ENCODE measurements at regions not wholly inside any gene's neighbourhood (a gene's known extent, or its start where the extent isn't known, plus 50 kb on each side); places are given as distances from the start of the nearest gene placed in this dataset.

- Histone ChIP-seq H3K27ac (ENCODE audit: low read depth, low read length) (peak overlapping the region; percentile 37), H3K4me3 (ENCODE audit: low read depth in 1 of 5, low read length in 5 of 5) (no peak overlapping the region), H3K36me3 (ENCODE audit: control insufficient read depth in 5 of 5, insufficient read depth in 5 of 5, low read length in 5 of 5) (no peaks in the 10 kb centered on the region), H3K9ac (ENCODE audit: low read length in 5 of 5) (no peak overlapping the region), H3K27me3 (ENCODE audit: control insufficient read depth in 5 of 5, insufficient read depth in 4 of 5, low read length in 5 of 5) (no peaks in the 10 kb centered on the region), H3K9me3 (ENCODE audit: control insufficient read depth in 5 of 5, low read length in 5 of 5) (peaks cover 0 to 4% (median under 1%) of the 10 kb centered on the region in 5 donors), H3K4me1 (ENCODE audit: control insufficient read depth in 5 of 5, insufficient read depth in 5 of 5, low read length in 5 of 5) (peaks cover 14 to 95% (median 61%) of the 10 kb centered on the region in 5 donors)
Observed at GRCh38 chr16:85195271-85195647, 83.0 kb upstream of the CIBAR2 start.

- H3K9me3 ChIP-seq (ENCODE audit: control insufficient read depth in 5 of 5, low read length in 5 of 5) = no peaks in the 10 kb centered on the region
- H3K36me3 ChIP-seq (ENCODE audit: control insufficient read depth in 5 of 5, insufficient read depth in 5 of 5, low read length in 5 of 5) = no peaks in the 10 kb centered on the region
- H3K27me3 ChIP-seq (ENCODE audit: control insufficient read depth in 5 of 5, insufficient read depth in 4 of 5, low read length in 5 of 5) = no peaks in the 10 kb centered on the region
- H3K27ac ChIP-seq (ENCODE audit: low read depth, low read length) = peak overlapping the region; percentile 37
- peak overlapping the region in 1 of 5 donors; percentile 44 for H3K9ac ChIP-seq (ENCODE audit: low read length in 5 of 5)
- H3K4me1 ChIP-seq (ENCODE audit: control insufficient read depth in 5 of 5, insufficient read depth in 5 of 5, low read length in 5 of 5) = peaks cover 14 to 95% (median 64%) of the 10 kb centered on the region in 5 donors
- no peak overlapping the region for H3K4me3 ChIP-seq (ENCODE audit: low read depth in 1 of 5, low read length in 5 of 5)
Observed at GRCh38 chr16:85195900-85196772, 83.9 kb upstream of the CIBAR2 start.

DNA sequence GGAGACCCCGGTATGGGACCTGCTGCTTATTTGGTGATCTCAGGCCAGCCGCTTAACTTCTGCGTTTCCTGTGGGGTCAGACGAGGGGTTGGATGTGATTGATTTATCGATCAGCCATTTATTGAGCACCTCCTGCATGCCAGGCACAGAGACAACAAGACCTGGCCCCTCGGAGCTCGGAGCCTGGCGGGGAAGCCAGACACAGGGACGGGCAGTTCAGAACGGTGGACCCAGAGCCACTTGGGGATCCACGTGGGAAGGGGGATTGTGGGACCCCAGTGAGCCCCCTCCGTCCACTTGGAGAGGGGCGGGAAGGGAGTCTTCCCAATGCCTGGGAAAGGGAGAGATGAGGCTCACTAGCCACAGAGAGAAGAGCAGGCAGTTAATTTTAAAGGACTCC is 84.7 kb upstream of the CIBAR2 start:
- H3K27ac ChIP-seq (ENCODE audit: low read depth, low read length) = peak overlapping the region; percentile 37
- no peaks in the 10 kb centered on the region for H3K9me3 ChIP-seq (ENCODE audit: control insufficient read depth in 5 of 5, low read length in 5 of 5)
- no peak overlapping the region for H3K4me3 ChIP-seq (ENCODE audit: low read depth in 1 of 5, low read length in 5 of 5)
- H3K4me1 ChIP-seq (ENCODE audit: control insufficient read depth in 5 of 5, insufficient read depth in 5 of 5, low read length in 5 of 5) = peaks cover 14 to 97% (median 71%) of the 10 kb centered on the region in 5 donors
- H3K9ac ChIP-seq (ENCODE audit: low read length in 5 of 5) = peak overlapping the region in 1 of 5 donors; percentile 44
- no peaks in the 10 kb centered on the region for H3K36me3 ChIP-seq (ENCODE audit: control insufficient read depth in 5 of 5, insufficient read depth in 5 of 5, low read length in 5 of 5)
- no peaks in the 10 kb centered on the region for H3K27me3 ChIP-seq (ENCODE audit: control insufficient read depth in 5 of 5, insufficient read depth in 4 of 5, low read length in 5 of 5)

- no peaks in the 10 kb centered on the region for H3K27me3 ChIP-seq (ENCODE audit: control insufficient read depth in 5 of 5, insufficient read depth in 4 of 5, low read length in 5 of 5)
- peaks cover 10 to 97% (median 71%) of the 10 kb centered on the region in 5 donors for H3K4me1 ChIP-seq (ENCODE audit: control insufficient read depth in 5 of 5, insufficient read depth in 5 of 5, low read length in 5 of 5)
- H3K4me3 ChIP-seq (ENCODE audit: low read depth in 1 of 5, low read length in 5 of 5) = no peak overlapping the region
Observed at GRCh38 chr16:85197611-85198566, 85.6 kb upstream of the CIBAR2 start.

DNA sequence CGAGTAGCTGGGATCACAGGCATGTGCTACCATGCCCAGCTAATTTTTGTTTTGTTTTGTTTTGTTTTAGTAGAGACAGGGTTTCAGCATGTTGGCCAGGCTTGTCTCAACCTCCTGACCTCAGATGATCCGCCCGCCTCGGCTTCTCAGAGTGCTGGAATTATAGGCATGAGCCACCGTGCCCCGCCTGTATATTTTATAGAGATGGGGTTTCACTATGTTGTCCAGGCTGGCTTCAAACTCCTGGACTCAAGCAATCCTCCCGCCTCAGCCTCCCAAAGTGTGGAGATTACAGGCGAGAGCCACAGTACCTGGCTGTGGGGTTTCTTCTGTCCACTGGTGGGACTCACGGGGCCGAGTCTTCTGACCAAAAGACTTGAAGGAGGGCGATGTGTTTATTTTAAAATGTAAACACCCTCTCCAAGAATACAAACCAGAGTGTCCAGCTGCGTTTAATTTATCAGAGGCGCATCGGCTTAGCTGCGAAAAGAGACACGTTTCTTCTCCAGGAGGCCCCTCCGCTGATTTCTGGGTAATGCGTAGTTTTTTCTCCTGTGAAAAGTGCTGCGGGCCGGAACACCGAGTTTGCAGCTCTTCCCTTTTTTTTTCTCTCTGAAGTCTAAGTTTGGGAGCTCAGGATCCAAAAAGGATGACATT is 86.9 kb upstream of the CIBAR2 start:
- H3K36me3 ChIP-seq (ENCODE audit: control insufficient read depth in 5 of 5, insufficient read depth in 5 of 5, low read length in 5 of 5) = no peaks in the 10 kb centered on the region
- H3K27me3 ChIP-seq (ENCODE audit: control insufficient read depth in 5 of 5, insufficient read depth in 4 of 5, low read length in 5 of 5) = no peaks in the 10 kb centered on the region
- H3K9ac ChIP-seq (ENCODE audit: low read length in 5 of 5) = no peak overlapping the region
- H3K27ac ChIP-seq (ENCODE audit: low read depth, low read length) = peak overlapping the region; percentile 37
- no peaks in the 10 kb centered on the region for H3K9me3 ChIP-seq (ENCODE audit: control insufficient read depth in 5 of 5, low read length in 5 of 5)
- H3K4me1 ChIP-seq (ENCODE audit: control insufficient read depth in 5 of 5, insufficient read depth in 5 of 5, low read length in 5 of 5) = peaks cover 12 to 100% (median 80%) of the 10 kb centered on the region in 5 donors
- H3K4me3 ChIP-seq (ENCODE audit: low read depth in 1 of 5, low read length in 5 of 5) = no peak overlapping the region

More at GRCh38 chr16:85197611-85198566, 85.6 kb upstream of the CIBAR2 start:
- Histone ChIP-seq H3K9me3 (ENCODE audit: control insufficient read depth in 5 of 5, low read length in 5 of 5) (no peaks in the 10 kb centered on the region), H3K27ac (ENCODE audit: low read depth, low read length) (peak overlapping the region; percentile 37), H3K9ac (ENCODE audit: low read length in 5 of 5) (no peak overlapping the region), H3K36me3 (ENCODE audit: control insufficient read depth in 5 of 5, insufficient read depth in 5 of 5, low read length in 5 of 5) (no peaks in the 10 kb centered on the region)

GRCh38 chr16:85199880-85200279 is 87.6 kb upstream of the CIBAR2 start:
- H3K36me3 ChIP-seq (ENCODE audit: control insufficient read depth in 5 of 5, insufficient read depth in 5 of 5, low read length in 5 of 5) = no peaks in the 10 kb centered on the region
- H3K27me3 ChIP-seq (ENCODE audit: control insufficient read depth in 5 of 5, insufficient read depth in 4 of 5, low read length in 5 of 5) = no peaks in the 10 kb centered on the region
- H3K4me3 ChIP-seq (ENCODE audit: low read depth in 1 of 5, low read length in 5 of 5) = no peak overlapping the region
- no peak overlapping the region for H3K27ac ChIP-seq (ENCODE audit: low read depth, low read length)
- peaks cover 12 to 100% (median 85%) of the 10 kb centered on the region in 5 donors for H3K4me1 ChIP-seq (ENCODE audit: control insufficient read depth in 5 of 5, insufficient read depth in 5 of 5, low read length in 5 of 5)
- no peaks in the 10 kb centered on the region for H3K9me3 ChIP-seq (ENCODE audit: control insufficient read depth in 5 of 5, low read length in 5 of 5)
- H3K9ac ChIP-seq (ENCODE audit: low read length in 5 of 5) = peak overlapping the region in 1 of 5 donors; percentile 45

GRCh38 chr16:85200471-85201278 is 88.4 kb upstream of the CIBAR2 start:
- no peaks in the 10 kb centered on the region for H3K27me3 ChIP-seq (ENCODE audit: control insufficient read depth in 5 of 5, insufficient read depth in 4 of 5, low read length in 5 of 5)
- peaks cover 12 to 98% (median 81%) of the 10 kb centered on the region in 5 donors for H3K4me1 ChIP-seq (ENCODE audit: control insufficient read depth in 5 of 5, insufficient read depth in 5 of 5, low read length in 5 of 5)
- H3K9ac ChIP-seq (ENCODE audit: low read length in 5 of 5) = peak overlapping the region in 3 of 5 donors; percentile 0 to 45 (median 17)
- H3K36me3 ChIP-seq (ENCODE audit: control insufficient read depth in 5 of 5, insufficient read depth in 5 of 5, low read length in 5 of 5) = no peaks in the 10 kb centered on the region
- H3K9me3 ChIP-seq (ENCODE audit: control insufficient read depth in 5 of 5, low read length in 5 of 5) = no peaks in the 10 kb centered on the region
- H3K27ac ChIP-seq (ENCODE audit: low read depth, low read length) = peak overlapping the region; percentile 79
- no peak overlapping the region for H3K4me3 ChIP-seq (ENCODE audit: low read depth in 1 of 5, low read length in 5 of 5)

DNA sequence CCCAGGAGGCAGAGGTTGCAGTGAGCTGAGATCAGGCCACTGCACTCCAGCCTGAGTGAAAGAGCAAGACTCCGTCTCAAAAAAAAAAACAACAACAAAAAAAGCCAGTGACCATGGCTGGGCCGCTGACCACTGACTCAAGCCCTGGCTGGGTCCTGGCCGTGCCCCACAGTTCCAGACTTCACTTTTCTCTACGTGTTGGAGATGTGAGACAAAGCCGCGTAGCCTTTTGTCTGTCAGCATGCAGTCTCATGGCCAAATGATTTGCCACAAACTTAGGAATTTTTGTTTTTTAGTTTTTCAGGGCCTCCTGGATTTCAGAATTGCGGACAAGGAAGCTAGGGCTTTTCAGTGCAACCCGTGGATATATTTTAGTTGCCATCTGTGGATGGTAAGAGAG is 89.3 kb upstream of the CIBAR2 start:
- peak overlapping the region; percentile 79 for H3K27ac ChIP-seq (ENCODE audit: low read depth, low read length)
- peak overlapping the region in 2 of 5 donors; percentile 66 to 74 for H3K9ac ChIP-seq (ENCODE audit: low read length in 5 of 5)
- H3K4me1 ChIP-seq (ENCODE audit: control insufficient read depth in 5 of 5, insufficient read depth in 5 of 5, low read length in 5 of 5) = peaks cover 8 to 97% (median 81%) of the 10 kb centered on the region in 5 donors
- no peaks in the 10 kb centered on the region for H3K9me3 ChIP-seq (ENCODE audit: control insufficient read depth in 5 of 5, low read length in 5 of 5)
- H3K36me3 ChIP-seq (ENCODE audit: control insufficient read depth in 5 of 5, insufficient read depth in 5 of 5, low read length in 5 of 5) = no peaks in the 10 kb centered on the region
- no peaks in the 10 kb centered on the region for H3K27me3 ChIP-seq (ENCODE audit: control insufficient read depth in 5 of 5, insufficient read depth in 4 of 5, low read length in 5 of 5)
- no peak overlapping the region for H3K4me3 ChIP-seq (ENCODE audit: low read depth in 1 of 5, low read length in 5 of 5)

GRCh38 chr16:85202051-85202601 is 89.9 kb upstream of the CIBAR2 start:
- peaks cover 4 to 96% (median 79%) of the 10 kb centered on the region in 5 donors for H3K4me1 ChIP-seq (ENCODE audit: control insufficient read depth in 5 of 5, insufficient read depth in 5 of 5, low read length in 5 of 5)
- H3K9ac ChIP-seq (ENCODE audit: low read length in 5 of 5) = peak overlapping the region in 4 of 5 donors; percentile 58 to 74 (median 66)
- H3K4me3 ChIP-seq (ENCODE audit: low read depth in 1 of 5, low read length in 5 of 5) = no peak overlapping the region
- H3K27me3 ChIP-seq (ENCODE audit: control insufficient read depth in 5 of 5, insufficient read depth in 4 of 5, low read length in 5 of 5) = no peaks in the 10 kb centered on the region
- H3K27ac ChIP-seq (ENCODE audit: low read depth, low read length) = peak overlapping the region; percentile 79
- H3K36me3 ChIP-seq (ENCODE audit: control insufficient read depth in 5 of 5, insufficient read depth in 5 of 5, low read length in 5 of 5) = no peaks in the 10 kb centered on the region
- H3K9me3 ChIP-seq (ENCODE audit: control insufficient read depth in 5 of 5, low read length in 5 of 5) = no peaks in the 10 kb centered on the region

Data from subcutaneous abdominal adipose tissue (tissue), 5 donors.